ENCODE measurements at regions not wholly inside any gene's neighbourhood (a gene's known extent, or its start where the extent isn't known, plus 50 kb on each side); places are given as distances from the start of the nearest gene placed in this dataset.

- Histone ChIP-seq H3K27ac (ENCODE audit: low read depth, low read length) (no peak overlapping the region), H3K4me1 (ENCODE audit: insufficient read depth, low read length) (no peaks in the 10 kb centered on the region), H3K4me3 (ENCODE audit: low read length in 2 of 2) (no peak overlapping the region), H3K36me3 (ENCODE audit: insufficient read depth, low read length) (no peaks in the 10 kb centered on the region), H3K9me3 (ENCODE audit: control insufficient read depth in 1 of 2, low read length in 2 of 2) (peaks cover 0 to 3% of the 10 kb centered on the region in 2 donors), H3K27me3 (ENCODE audit: insufficient read depth, low read length) (no peaks in the 10 kb centered on the region)
- no peak for DNase-seq
- ChIA-PET POLR2A (ENCODE audit: partially characterized antibody) (no interaction called here), CTCF (ENCODE audit: partially characterized antibody) (no interaction called here)
- Mint-ChIP-seq H3K36me3 (no peaks in the 10 kb centered on the region), H3K27me3 (no peaks in the 10 kb centered on the region), H3K4me3 (no peak overlapping the region), H3K9me3 (peaks cover 0 to 3% (median under 1%) of the 10 kb centered on the region in 8 donors), H3K27ac (no peak overlapping the region), H3K4me1 (peaks cover 3 to 15% (median 8%) of the 10 kb centered on the region in 4 donors)
- intact Hi-C loops (cut with micrococcal nuclease), result no loop called here
Measured at GRCh38 chr14:38110258-38110657, 97.4 kb upstream of the SSTR1 start.

- intact Hi-C loops (cut with micrococcal nuclease), result no loop called here
- CTCF ChIA-PET (ENCODE audit: partially characterized antibody), result no interaction called here
Measured at GRCh38 chr14:38111046-38111445, 96.7 kb upstream of the SSTR1 start.

GRCh38 chr14:38113546-38113945, 94.2 kb upstream of the SSTR1 start:
- Histone ChIP-seq H3K9me3 (ENCODE audit: control insufficient read depth in 1 of 2, low read length in 2 of 2) (no peaks in the 10 kb centered on the region), H3K27ac (ENCODE audit: low read depth, low read length) (no peak overlapping the region), H3K4me1 (ENCODE audit: insufficient read depth, low read length) (no peaks in the 10 kb centered on the region), H3K36me3 (ENCODE audit: insufficient read depth, low read length) (no peaks in the 10 kb centered on the region), H3K27me3 (ENCODE audit: insufficient read depth, low read length) (no peaks in the 10 kb centered on the region), H3K4me3 (ENCODE audit: low read length in 2 of 2) (no peak overlapping the region)
- no peak for DNase-seq
- Mint-ChIP-seq H3K27me3 (no peaks in the 10 kb centered on the region), H3K4me1 (peaks cover 0 to 1% (median 0%) of the 10 kb centered on the region in 4 donors), H3K27ac (peak overlapping the region in 1 of 7 donors; percentile 22), H3K9me3 (peaks cover 0 to 4% (median 0%) of the 10 kb centered on the region in 8 donors), H3K4me3 (no peak overlapping the region), H3K36me3 (no peaks in the 10 kb centered on the region)
- intact Hi-C loops (cut with micrococcal nuclease), result no loop called here
- ChIA-PET POLR2A (ENCODE audit: partially characterized antibody) (no interaction called here), CTCF (ENCODE audit: partially characterized antibody) (interaction anchor here (0.7 kb wide), 1 partner anchor 9 kb away, joined by 3 read pairs; no protein-coding TSS in a partner anchor)

More at GRCh38 chr14:38111046-38111445, 96.7 kb upstream of the SSTR1 start:
- Mint-ChIP-seq H3K36me3 (no peaks in the 10 kb centered on the region), H3K4me1 (peaks cover 3 to 15% (median 8%) of the 10 kb centered on the region in 4 donors), H3K4me3 (no peak overlapping the region), H3K27me3 (no peaks in the 10 kb centered on the region), H3K27ac (no peak overlapping the region), H3K9me3 (peaks cover 0 to 3% (median under 1%) of the 10 kb centered on the region in 8 donors)
- no peak for DNase-seq
- H3K4me1 ChIP-seq (ENCODE audit: insufficient read depth, low read length), result no peaks in the 10 kb centered on the region
- POLR2A ChIA-PET (ENCODE audit: partially characterized antibody), result no interaction called here
- no peak overlapping the region for H3K27ac ChIP-seq (ENCODE audit: low read depth, low read length)
- H3K9me3 ChIP-seq (ENCODE audit: control insufficient read depth in 1 of 2, low read length in 2 of 2), result peaks cover 0 to 3% of the 10 kb centered on the region in 2 donors
- H3K4me3 ChIP-seq (ENCODE audit: low read length in 2 of 2), result no peak overlapping the region
- no peaks in the 10 kb centered on the region for H3K36me3 ChIP-seq (ENCODE audit: insufficient read depth, low read length)
- no peaks in the 10 kb centered on the region for H3K27me3 ChIP-seq (ENCODE audit: insufficient read depth, low read length)

- intact Hi-C loops (cut with micrococcal nuclease), result no loop called here
- Mint-ChIP-seq H3K4me1 (peaks cover 6 to 16% (median 13%) of the 10 kb centered on the region in 4 donors), H3K36me3 (no peaks in the 10 kb centered on the region), H3K27ac (no peak overlapping the region), H3K9me3 (peaks cover 0 to 4% (median 0%) of the 10 kb centered on the region in 8 donors), H3K4me3 (no peak overlapping the region), H3K27me3 (no peaks in the 10 kb centered on the region)
- Histone ChIP-seq H3K4me1 (ENCODE audit: insufficient read depth, low read length) (peaks cover 10% of the 10 kb centered on the region), H3K4me3 (ENCODE audit: low read length in 2 of 2) (no peak overlapping the region), H3K27ac (ENCODE audit: low read depth, low read length) (no peak overlapping the region), H3K9me3 (ENCODE audit: control insufficient read depth in 1 of 2, low read length in 2 of 2) (no peaks in the 10 kb centered on the region), H3K27me3 (ENCODE audit: insufficient read depth, low read length) (no peaks in the 10 kb centered on the region), H3K36me3 (ENCODE audit: insufficient read depth, low read length) (no peaks in the 10 kb centered on the region)
- no peak for DNase-seq
- ChIA-PET POLR2A (ENCODE audit: partially characterized antibody) (no interaction called here), CTCF (ENCODE audit: partially characterized antibody) (no interaction called here)
Measured at GRCh38 chr14:38116895-38117294, 90.8 kb upstream of the SSTR1 start.

- H3K4me3 Mint-ChIP-seq, result no peak overlapping the region
- no peaks in the 10 kb centered on the region for H3K27me3 Mint-ChIP-seq
- Histone ChIP-seq H3K36me3 (ENCODE audit: insufficient read depth, low read length) (no peaks in the 10 kb centered on the region), H3K27ac (ENCODE audit: low read depth, low read length) (no peak overlapping the region), H3K27me3 (ENCODE audit: insufficient read depth, low read length) (no peaks in the 10 kb centered on the region), H3K4me1 (ENCODE audit: insufficient read depth, low read length) (peaks cover 10% of the 10 kb centered on the region), H3K4me3 (ENCODE audit: low read length in 2 of 2) (no peak overlapping the region), H3K9me3 (ENCODE audit: control insufficient read depth in 1 of 2, low read length in 2 of 2) (no peaks in the 10 kb centered on the region)
- peaks cover 0 to 7% (median 0%) of the 10 kb centered on the region in 8 donors for H3K9me3 Mint-ChIP-seq
- no peaks in the 10 kb centered on the region for H3K36me3 Mint-ChIP-seq
- CTCF ChIA-PET (ENCODE audit: partially characterized antibody), result no interaction called here
- POLR2A ChIA-PET (ENCODE audit: partially characterized antibody), result no interaction called here
- no peak overlapping the region for H3K27ac Mint-ChIP-seq
- no peak for DNase-seq
- intact Hi-C loops (cut with micrococcal nuclease), result loop anchor here (5.0 kb wide), 1 partner anchor 33 kb away; no protein-coding TSS in a partner anchor
- peaks cover 18 to 26% (median 21%) of the 10 kb centered on the region in 4 donors for H3K4me1 Mint-ChIP-seq
Measured at GRCh38 chr14:38120109-38120508, 87.6 kb upstream of the SSTR1 start.

- Histone ChIP-seq H3K27me3 (ENCODE audit: insufficient read depth, low read length) (no peaks in the 10 kb centered on the region), H3K4me3 (ENCODE audit: low read length in 2 of 2) (no peak overlapping the region), H3K27ac (ENCODE audit: low read depth, low read length) (no peak overlapping the region), H3K9me3 (ENCODE audit: control insufficient read depth in 1 of 2, low read length in 2 of 2) (no peaks in the 10 kb centered on the region), H3K4me1 (ENCODE audit: insufficient read depth, low read length) (peaks cover 10% of the 10 kb centered on the region), H3K36me3 (ENCODE audit: insufficient read depth, low read length) (no peaks in the 10 kb centered on the region)
- peaks cover 22 to 35% (median 30%) of the 10 kb centered on the region in 4 donors for H3K4me1 Mint-ChIP-seq
- no peaks in the 10 kb centered on the region for H3K36me3 Mint-ChIP-seq
- no peak for DNase-seq
- intact Hi-C loops (cut with micrococcal nuclease), result loop anchor here (5.0 kb wide), 1 partner anchor 34 kb away; no protein-coding TSS in a partner anchor
- H3K27me3 Mint-ChIP-seq, result no peaks in the 10 kb centered on the region
- H3K4me3 Mint-ChIP-seq, result peak overlapping the region in 6 of 8 donors; percentile 13 to 69 (median 32)
- H3K27ac Mint-ChIP-seq, result peak overlapping the region in 4 of 7 donors; percentile 39 to 59 (median 52)
- ChIA-PET CTCF (ENCODE audit: partially characterized antibody) (interaction anchor here (1.2 kb wide), 1 partner anchor 8 kb away, joined by 3 read pairs; no protein-coding TSS in a partner anchor), POLR2A (ENCODE audit: partially characterized antibody) (no interaction called here)
- peaks cover 0 to 7% (median 0%) of the 10 kb centered on the region in 8 donors for H3K9me3 Mint-ChIP-seq
Measured at GRCh38 chr14:38121320-38122020, 86.2 kb upstream of the SSTR1 start.

- CTCF ChIA-PET (ENCODE audit: partially characterized antibody), result interaction anchor here (1.2 kb wide), 1 partner anchor 9 kb away, joined by 3 read pairs; no protein-coding TSS in a partner anchor
Measured at GRCh38 chr14:38122241-38122640, 85.5 kb upstream of the SSTR1 start.

More at GRCh38 chr14:38122241-38122640, 85.5 kb upstream of the SSTR1 start:
- no peaks in the 10 kb centered on the region for H3K9me3 ChIP-seq (ENCODE audit: control insufficient read depth in 1 of 2, low read length in 2 of 2)
- no peak overlapping the region for H3K4me3 ChIP-seq (ENCODE audit: low read length in 2 of 2)
- no peak for DNase-seq
- no peaks in the 10 kb centered on the region for H3K27me3 Mint-ChIP-seq
- no peak overlapping the region for H3K27ac ChIP-seq (ENCODE audit: low read depth, low read length)
- H3K36me3 Mint-ChIP-seq, result no peaks in the 10 kb centered on the region
- no peak overlapping the region for H3K27ac Mint-ChIP-seq
- peaks cover 10% of the 10 kb centered on the region for H3K4me1 ChIP-seq (ENCODE audit: insufficient read depth, low read length)
- H3K27me3 ChIP-seq (ENCODE audit: insufficient read depth, low read length), result no peaks in the 10 kb centered on the region
- peak overlapping the region in 1 of 8 donors; percentile 61 for H3K4me3 Mint-ChIP-seq
- intact Hi-C loops (cut with micrococcal nuclease), result loop anchor here (5.0 kb wide), 1 partner anchor 35 kb away; no protein-coding TSS in a partner anchor
- no peaks in the 10 kb centered on the region for H3K36me3 ChIP-seq (ENCODE audit: insufficient read depth, low read length)
- peaks cover 22 to 35% (median 30%) of the 10 kb centered on the region in 4 donors for H3K4me1 Mint-ChIP-seq
- peaks cover 0 to 7% (median 0%) of the 10 kb centered on the region in 8 donors for H3K9me3 Mint-ChIP-seq
- POLR2A ChIA-PET (ENCODE audit: partially characterized antibody), result no interaction called here

Data from CD4-positive, alpha-beta memory T cell (primary cell).